Posterior vena cava (tissue), 2 donors: ENCODE measurements at regions not wholly inside any gene's neighbourhood (a gene's known extent, or its start where the extent isn't known, plus 50 kb on each side); places are given as distances from the start of the nearest gene placed in this dataset.
"Not testable (repeated sequence)": the region's sequence is repeated elsewhere in the genome, so short reads cannot be mapped to it uniquely, and the experiment has no call there.

ENCODE experiments used
- DNase-seq: peaks from one replicate; pipeline ENCODE4 v3.0.0-alpha.2; 2020; ENCODE audit warnings: low spot score
- intact Hi-C, 2 donors: fragments of 100-400 bp; cut with DNase I; formaldehyde crosslinking; loops; one replicate each; pipeline versions ENCODE4 v1.14.1 to v1.14.2; 2022 to 2023
- donor health status: DM: yes; HTN: yes; CAD: no.
- donor health status: DM: yes; HTN: yes; CAD: no.

GRCh38 chr12:34605955-34606748 lies 583.9 kb downstream of the ALG10 start:
- intact Hi-C loops, result no loop called here

GRCh38 chr12:34606749-34607519 lies 584.6 kb downstream of the ALG10 start:
- DNase-seq, result peak; percentile 71
- intact Hi-C loops, result no loop called here

More at GRCh38 chr12:34605955-34606748, 583.9 kb downstream of the ALG10 start:
- peak; percentile 42 for DNase-seq

GRCh38 chr12:34607520-34608195 lies 585.4 kb downstream of the ALG10 start:
- no peak for DNase-seq
- intact Hi-C loops, result no loop called here

GRCh38 chr12:34613988-34614387 lies 591.7 kb downstream of the ALG10 start:
- intact Hi-C loops, result not testable (repeated sequence)
- peak; percentile 32 for DNase-seq

GRCh38 chr12:34625116-34625515 lies 602.8 kb downstream of the ALG10 start:
- intact Hi-C loops, result no loop called here

GRCh38 chr12:34626363-34627157 lies 604.3 kb downstream of the ALG10 start:
- intact Hi-C loops, result no loop called here

More at GRCh38 chr12:34625116-34625515, 602.8 kb downstream of the ALG10 start:
- DNase-seq, result no peak

More at GRCh38 chr12:34626363-34627157, 604.3 kb downstream of the ALG10 start:
- DNase-seq, result no peak
